Astrocyte (in vitro differentiated cells and primary cell): ENCODE measurements at regions not wholly inside any gene's neighbourhood (a gene's known extent, or its start where the extent isn't known, plus 50 kb on each side); places are given as distances from the start of the nearest gene placed in this dataset.
A peak's percentile ranks its signal among the peaks of the same experiment; 100 is the strongest.

Experiments used
- DNase-seq: peaks from one replicate; pipeline ENCODE4 v3.0.0-alpha.2; 2010; ENCODE audit warnings: low read depth
- FAIRE-seq: peaks from 2 replicates; lab custom pipeline; 2011; peaks lifted over from hg19 to GRCh38; lab: Jason Lieb, UNC
- H2AFZ ChIP-seq: 2 replicates; pipeline ENCODE4 v1.6.0; 2012; ENCODE audit warnings: low read depth, low read length, inconsistent platforms
- H3K27ac ChIP-seq: 2 replicates; pipeline ENCODE4 v1.5.1; 2011; ENCODE audit warnings: low read depth, low read length, inconsistent platforms
- H3K27me3 ChIP-seq: 2 replicates; pipeline ENCODE4 v1.6.0; 2011; ENCODE audit warnings: low read length, inconsistent platforms; ENCODE audit not compliant: insufficient read depth
- H3K36me3 ChIP-seq: 2 replicates; pipeline ENCODE4 v1.5.1; 2011; ENCODE audit warnings: low read length, inconsistent platforms; ENCODE audit not compliant: insufficient read depth
- H3K4me1 ChIP-seq: 2 replicates; pipeline ENCODE4 v1.5.1; 2011; ENCODE audit warnings: low read length, inconsistent platforms; ENCODE audit not compliant: insufficient read depth
- H3K4me2 ChIP-seq: 2 replicates; pipeline ENCODE4 v1.6.0; 2012; ENCODE audit warnings: low read length, inconsistent platforms
- H3K4me3 ChIP-seq: 2 replicates; pipeline ENCODE4 v1.5.1; 2011; ENCODE audit warnings: low read depth, mild to moderate bottlenecking, low read length, inconsistent platforms; ENCODE audit not compliant: insufficient read depth
- H3K79me2 ChIP-seq: 2 replicates; pipeline ENCODE4 v1.6.0; 2012; ENCODE audit warnings: mild to moderate bottlenecking, low read length, inconsistent platforms; ENCODE audit not compliant: insufficient read depth
- H3K9ac ChIP-seq: 2 replicates; pipeline ENCODE4 v1.6.0; 2012; ENCODE audit warnings: mild to moderate bottlenecking, low read length, inconsistent platforms
- H3K9me3 ChIP-seq: 2 replicates; pipeline ENCODE4 v1.5.1; 2012; ENCODE audit warnings: low read depth, mild to moderate bottlenecking, low read length, inconsistent platforms; ENCODE audit not compliant: insufficient read depth
- H4K20me1 ChIP-seq: 2 replicates; pipeline ENCODE4 v1.6.0; 2012; ENCODE audit warnings: low read length, inconsistent platforms; ENCODE audit not compliant: insufficient read depth
- H3K27ac Mint-ChIP-seq: one replicate; pipeline ENCODE4 v1.8.0; 2021; ENCODE audit warnings: mild to moderate bottlenecking, mixed read lengths; ENCODE audit not compliant: unreplicated experiment
- H3K27me3 Mint-ChIP-seq: one replicate; pipeline ENCODE4 v1.8.0; 2021; ENCODE audit warnings: low read depth, mixed read lengths; ENCODE audit not compliant: unreplicated experiment
- H3K36me3 Mint-ChIP-seq: one replicate; pipeline ENCODE4 v1.8.0; 2021; ENCODE audit warnings: low read depth, mixed read lengths; ENCODE audit not compliant: unreplicated experiment
- H3K4me1 Mint-ChIP-seq: one replicate; pipeline ENCODE4 v1.8.0; 2021; ENCODE audit warnings: low read depth, mixed read lengths; ENCODE audit not compliant: unreplicated experiment
- H3K4me3 Mint-ChIP-seq: one replicate; pipeline ENCODE4 v1.8.0; 2021; ENCODE audit warnings: mild to moderate bottlenecking, moderate library complexity, mixed read lengths; ENCODE audit not compliant: unreplicated experiment
- H3K9me3 Mint-ChIP-seq: one replicate; pipeline ENCODE4 v1.8.0; 2021; ENCODE audit warnings: mild to moderate bottlenecking, mixed read lengths; ENCODE audit not compliant: unreplicated experiment
- CTCF ChIP-seq: IDR thresholded peaks from 2 replicates; pipeline ENCODE4 v1.5.1; 2011; ENCODE audit warnings: low read depth, mild to moderate bottlenecking, inconsistent platforms, low read length, moderate library complexity; ENCODE audit not compliant: insufficient read depth
- EZH2 ChIP-seq: IDR thresholded peaks from 2 replicates; pipeline ENCODE4 v1.6.1; 2012; ENCODE audit warnings: mild to moderate bottlenecking, low read length, inconsistent platforms; ENCODE audit not compliant: insufficient read depth

DNA sequence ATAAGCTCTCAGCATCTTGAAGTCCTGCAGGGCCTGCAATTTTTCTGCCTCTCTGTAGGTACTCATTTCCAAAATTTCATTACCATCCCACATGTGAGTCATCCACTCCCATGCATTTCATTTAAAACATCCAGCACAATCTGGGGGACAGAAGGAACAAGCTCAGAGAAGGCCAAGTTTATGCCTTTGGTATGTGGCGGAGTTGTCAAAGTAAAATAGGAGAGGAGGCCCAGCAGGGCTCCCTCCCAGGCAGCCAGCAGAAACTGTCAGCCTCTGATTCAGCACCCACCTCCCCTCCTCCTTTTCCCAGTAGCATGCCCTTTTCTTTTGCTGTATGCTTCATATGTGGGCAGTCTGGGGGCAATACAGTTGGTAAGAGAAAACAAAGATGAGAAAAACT lies 126.4 kb upstream of the ZNF366 start:
- H3K27me3 ChIP-seq = no peaks in the 10 kb centered on the region
- Mint-ChIP-seq H3K9me3 (no peaks in the 10 kb centered on the region), H3K36me3 (no peaks in the 10 kb centered on the region), H3K27me3 (no peaks in the 10 kb centered on the region), H3K4me1 (peaks cover 16% of the 10 kb centered on the region), H3K4me3 (no peak overlapping the region), H3K27ac (no peak overlapping the region)
- H3K27ac ChIP-seq = no peak overlapping the region
- no peak overlapping the region for H3K9ac ChIP-seq
- no peak for FAIRE-seq
- no peaks in the 10 kb centered on the region for H4K20me1 ChIP-seq
- no peak overlapping the region for H3K4me3 ChIP-seq
- no peaks in the 10 kb centered on the region for H3K9me3 ChIP-seq
- peak; percentile 70 for DNase-seq
- no peak for TF ChIP-seq EZH2
- no peak for TF ChIP-seq CTCF
- H3K4me2 ChIP-seq = peak overlapping the region; percentile 4
- H3K36me3 ChIP-seq = no peaks in the 10 kb centered on the region
- no peaks in the 10 kb centered on the region for H3K79me2 ChIP-seq
- no peak overlapping the region for H2AFZ ChIP-seq
- peaks cover 8% of the 10 kb centered on the region for H3K4me1 ChIP-seq

- no peak overlapping the region for H2AFZ ChIP-seq
- Mint-ChIP-seq H3K9me3 (no peaks in the 10 kb centered on the region), H3K27ac (no peak overlapping the region), H3K4me3 (no peak overlapping the region), H3K27me3 (no peaks in the 10 kb centered on the region), H3K36me3 (no peaks in the 10 kb centered on the region), H3K4me1 (peaks cover 16% of the 10 kb centered on the region)
- no peaks in the 10 kb centered on the region for H3K79me2 ChIP-seq
- H3K27ac ChIP-seq = no peak overlapping the region
- no peaks in the 10 kb centered on the region for H3K9me3 ChIP-seq
- H4K20me1 ChIP-seq = no peaks in the 10 kb centered on the region
- H3K27me3 ChIP-seq = no peaks in the 10 kb centered on the region
- DNase-seq = no peak
- no peak overlapping the region for H3K4me2 ChIP-seq
- H3K36me3 ChIP-seq = no peaks in the 10 kb centered on the region
- peaks cover 8% of the 10 kb centered on the region for H3K4me1 ChIP-seq
- no peak overlapping the region for H3K4me3 ChIP-seq
- no peak for FAIRE-seq
- H3K9ac ChIP-seq = no peak overlapping the region
- TF ChIP-seq CTCF (no peak), EZH2 (no peak)
These were observed 125.8 kb upstream of the ZNF366 start for GRCh38 chr5:72633041-72633445.

GRCh38 chr5:72630721-72631120 lies 123.5 kb upstream of the ZNF366 start:
- no peak for DNase-seq
- no peak overlapping the region for H3K27ac ChIP-seq
- no peak for FAIRE-seq

More at GRCh38 chr5:72630721-72631120, 123.5 kb upstream of the ZNF366 start:
- Histone ChIP-seq H3K4me3 (no peak overlapping the region), H3K4me1 (peaks cover 8% of the 10 kb centered on the region), H3K4me2 (no peak overlapping the region), H3K9me3 (no peaks in the 10 kb centered on the region), H4K20me1 (no peaks in the 10 kb centered on the region), H2AFZ (no peak overlapping the region), H3K27me3 (no peaks in the 10 kb centered on the region), H3K9ac (no peak overlapping the region), H3K36me3 (no peaks in the 10 kb centered on the region), H3K79me2 (no peaks in the 10 kb centered on the region)
- Mint-ChIP-seq H3K27ac (no peak overlapping the region), H3K9me3 (no peaks in the 10 kb centered on the region), H3K4me1 (peaks cover 16% of the 10 kb centered on the region), H3K27me3 (no peaks in the 10 kb centered on the region), H3K4me3 (no peak overlapping the region), H3K36me3 (no peaks in the 10 kb centered on the region)
- TF ChIP-seq CTCF (no peak), EZH2 (no peak)
